ENCODE measurements at regions not wholly inside any gene's neighbourhood (a gene's known extent, or its start where the extent isn't known, plus 50 kb on each side); places are given as distances from the start of the nearest gene placed in this dataset.

- no peak for DNase-seq (ENCODE audit: low read depth)
- in situ Hi-C loops (cut with HindIII; ENCODE audit: low sequenced_read_pairs), result no loop called here
- TF ChIP-seq, protein P1, sequence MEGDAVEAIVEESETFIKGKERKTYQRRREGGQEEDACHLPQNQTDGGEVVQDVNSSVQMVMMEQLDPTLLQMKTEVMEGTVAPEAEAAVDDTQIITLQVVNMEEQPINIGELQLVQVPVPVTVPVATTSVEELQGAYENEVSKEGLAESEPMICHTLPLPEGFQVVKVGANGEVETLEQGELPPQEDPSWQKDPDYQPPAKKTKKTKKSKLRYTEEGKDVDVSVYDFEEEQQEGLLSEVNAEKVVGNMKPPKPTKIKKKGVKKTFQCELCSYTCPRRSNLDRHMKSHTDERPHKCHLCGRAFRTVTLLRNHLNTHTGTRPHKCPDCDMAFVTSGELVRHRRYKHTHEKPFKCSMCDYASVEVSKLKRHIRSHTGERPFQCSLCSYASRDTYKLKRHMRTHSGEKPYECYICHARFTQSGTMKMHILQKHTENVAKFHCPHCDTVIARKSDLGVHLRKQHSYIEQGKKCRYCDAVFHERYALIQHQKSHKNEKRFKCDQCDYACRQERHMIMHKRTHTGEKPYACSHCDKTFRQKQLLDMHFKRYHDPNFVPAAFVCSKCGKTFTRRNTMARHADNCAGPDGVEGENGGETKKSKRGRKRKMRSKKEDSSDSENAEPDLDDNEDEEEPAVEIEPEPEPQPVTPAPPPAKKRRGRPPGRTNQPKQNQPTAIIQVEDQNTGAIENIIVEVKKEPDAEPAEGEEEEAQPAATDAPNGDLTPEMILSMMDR (IDR thresholded peaks at IDR 0.05; ENCODE audit: low read depth, low read length, missing control alignments), result no peak
- no peak overlapping the region for H3K4me3 ChIP-seq (ENCODE audit: low read depth, low read length)
These were observed 259.6 kb upstream of the SLC24A2 start for GRCh38 chr9:20048437-20048836.

- in situ Hi-C loops (cut with HindIII; ENCODE audit: low sequenced_read_pairs), result no loop called here
- no peak for DNase-seq (ENCODE audit: low read depth)
- H3K4me3 ChIP-seq (ENCODE audit: low read depth, low read length), result no peak overlapping the region
- TF ChIP-seq, protein P1 (IDR thresholded peaks at IDR 0.05; ENCODE audit: low read depth, low read length, missing control alignments), result no peak
These were observed 255.8 kb upstream of the SLC24A2 start for GRCh38 chr9:20044686-20045085.

DNA sequence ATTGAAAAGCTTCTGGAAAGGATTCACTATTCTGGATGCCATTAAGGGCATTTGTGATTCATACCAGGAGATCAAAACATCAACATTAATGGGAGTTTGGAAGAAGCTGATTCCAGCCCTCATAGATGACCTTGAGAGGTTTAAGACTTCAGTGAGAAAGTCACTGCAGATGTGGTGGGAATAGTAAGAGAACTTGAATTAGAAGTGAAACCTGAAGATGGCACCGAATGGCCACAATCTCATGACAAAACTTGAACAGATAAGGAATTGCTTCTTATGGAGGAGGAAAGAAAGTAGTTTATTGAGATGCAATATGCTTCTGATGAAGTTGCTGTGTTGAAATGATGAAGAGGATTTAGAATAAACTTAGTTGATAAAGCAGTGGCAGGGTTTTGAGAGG lies 254.6 kb upstream of the SLC24A2 start:
- TF ChIP-seq, protein P1 (IDR thresholded peaks at IDR 0.05; ENCODE audit: low read depth, low read length, missing control alignments), result no peak
- no peak for DNase-seq (ENCODE audit: low read depth)
- no peak overlapping the region for H3K4me3 ChIP-seq (ENCODE audit: low read depth, low read length)
- in situ Hi-C loops (cut with HindIII; ENCODE audit: low sequenced_read_pairs), result no loop called here

- TF ChIP-seq, protein P1 (IDR thresholded peaks at IDR 0.05; ENCODE audit: low read depth, low read length, missing control alignments), result no peak
These were observed 254.2 kb upstream of the SLC24A2 start for GRCh38 chr9:20043035-20043434.

GRCh38 chr9:20042128-20042711 lies 253.4 kb upstream of the SLC24A2 start:
- TF ChIP-seq, protein P1 (IDR thresholded peaks at IDR 0.05; ENCODE audit: low read depth, low read length, missing control alignments), result no peak
- no peak for DNase-seq (ENCODE audit: low read depth)
- no peak overlapping the region for H3K4me3 ChIP-seq (ENCODE audit: low read depth, low read length)
- in situ Hi-C loops (cut with HindIII; ENCODE audit: low sequenced_read_pairs), result no loop called here

More at GRCh38 chr9:20043035-20043434, 254.2 kb upstream of the SLC24A2 start:
- no peak overlapping the region for H3K4me3 ChIP-seq (ENCODE audit: low read depth, low read length)
- DNase-seq (ENCODE audit: low read depth), result no peak
- in situ Hi-C loops (cut with HindIII; ENCODE audit: low sequenced_read_pairs), result no loop called here

DNA sequence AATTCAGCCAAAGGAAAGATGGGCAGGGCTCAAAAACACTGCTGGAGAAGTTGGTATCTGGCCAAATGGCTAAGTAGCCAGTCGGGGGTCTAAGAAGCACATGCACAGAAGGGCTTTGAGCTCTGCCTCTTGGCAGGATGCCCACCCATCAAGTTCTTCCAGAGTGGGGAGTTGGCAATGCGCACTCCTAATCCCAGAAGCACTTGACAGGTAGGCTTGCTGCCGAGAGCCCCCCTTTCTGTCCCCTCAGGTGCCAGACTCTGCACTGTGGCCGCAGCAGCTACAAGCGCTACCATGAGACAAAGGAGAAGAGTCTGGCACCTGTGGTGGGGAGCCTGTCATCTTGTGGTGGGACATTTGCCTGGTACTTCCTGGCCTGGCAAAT lies 252.9 kb upstream of the SLC24A2 start:
- in situ Hi-C loops (cut with HindIII; ENCODE audit: low sequenced_read_pairs), result no loop called here
- no peak for DNase-seq (ENCODE audit: low read depth)
- TF ChIP-seq, protein P1 (IDR thresholded peaks at IDR 0.05; ENCODE audit: low read depth, low read length, missing control alignments), result no peak
- no peak overlapping the region for H3K4me3 ChIP-seq (ENCODE audit: low read depth, low read length)

All from astrocyte of the cerebellum (primary cell).